ENCODE measurements at regions not wholly inside any gene's neighbourhood (a gene's known extent, or its start where the extent isn't known, plus 50 kb on each side); places are given as distances from the start of the nearest gene placed in this dataset.

GRCh38 chr14:89644641-89645040, 227.6 kb upstream of the FOXN3 start:
- no peaks in the 10 kb centered on the region for H3K9me3 Mint-ChIP-seq
- no peaks in the 10 kb centered on the region for H3K36me3 Mint-ChIP-seq (ENCODE audit: low read depth)
- TF ChIP-seq, protein P1, sequence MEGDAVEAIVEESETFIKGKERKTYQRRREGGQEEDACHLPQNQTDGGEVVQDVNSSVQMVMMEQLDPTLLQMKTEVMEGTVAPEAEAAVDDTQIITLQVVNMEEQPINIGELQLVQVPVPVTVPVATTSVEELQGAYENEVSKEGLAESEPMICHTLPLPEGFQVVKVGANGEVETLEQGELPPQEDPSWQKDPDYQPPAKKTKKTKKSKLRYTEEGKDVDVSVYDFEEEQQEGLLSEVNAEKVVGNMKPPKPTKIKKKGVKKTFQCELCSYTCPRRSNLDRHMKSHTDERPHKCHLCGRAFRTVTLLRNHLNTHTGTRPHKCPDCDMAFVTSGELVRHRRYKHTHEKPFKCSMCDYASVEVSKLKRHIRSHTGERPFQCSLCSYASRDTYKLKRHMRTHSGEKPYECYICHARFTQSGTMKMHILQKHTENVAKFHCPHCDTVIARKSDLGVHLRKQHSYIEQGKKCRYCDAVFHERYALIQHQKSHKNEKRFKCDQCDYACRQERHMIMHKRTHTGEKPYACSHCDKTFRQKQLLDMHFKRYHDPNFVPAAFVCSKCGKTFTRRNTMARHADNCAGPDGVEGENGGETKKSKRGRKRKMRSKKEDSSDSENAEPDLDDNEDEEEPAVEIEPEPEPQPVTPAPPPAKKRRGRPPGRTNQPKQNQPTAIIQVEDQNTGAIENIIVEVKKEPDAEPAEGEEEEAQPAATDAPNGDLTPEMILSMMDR (IDR thresholded peaks at IDR 0.05; ENCODE audit: unreplicated experiment in 3 of 3): no peak
- no peak overlapping the region for H3K4me3 Mint-ChIP-seq
- no peaks in the 10 kb centered on the region for H3K4me1 Mint-ChIP-seq
- no peaks in the 10 kb centered on the region for H3K27me3 Mint-ChIP-seq (ENCODE audit: low read depth)
- no peak overlapping the region for H3K27ac Mint-ChIP-seq

GRCh38 chr14:89641495-89642175, 224.6 kb upstream of the FOXN3 start:
- Mint-ChIP-seq H3K27me3 (ENCODE audit: low read depth) (no peaks in the 10 kb centered on the region), H3K36me3 (ENCODE audit: low read depth) (no peaks in the 10 kb centered on the region), H3K4me3 (no peak overlapping the region), H3K4me1 (no peaks in the 10 kb centered on the region), H3K9me3 (peaks cover 6% of the 10 kb centered on the region), H3K27ac (no peak overlapping the region)
- TF ChIP-seq, protein P1 (IDR thresholded peaks at IDR 0.05; ENCODE audit: unreplicated experiment in 3 of 3): no peak

DNA sequence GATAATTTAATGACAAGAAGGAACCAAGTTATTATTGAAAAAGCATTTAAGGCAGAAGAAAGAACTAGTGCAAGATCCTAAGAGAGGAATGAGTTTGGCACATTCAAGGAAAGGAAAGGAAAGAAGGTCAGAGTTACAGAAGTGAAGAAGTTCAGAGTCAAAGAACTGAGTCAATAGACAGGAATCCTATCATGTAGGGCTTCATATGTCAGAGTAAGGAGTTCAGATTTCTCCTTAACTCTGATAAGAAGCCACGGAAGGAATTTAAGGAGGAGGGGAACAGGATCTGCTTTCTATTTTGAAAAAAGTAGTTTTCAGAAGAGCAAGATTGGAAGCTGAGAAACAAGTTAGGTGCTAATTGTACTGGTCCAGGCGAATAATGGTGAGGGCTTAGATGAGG, 223.1 kb upstream of the FOXN3 start:
- Mint-ChIP-seq H3K4me3 (no peak overlapping the region), H3K4me1 (no peaks in the 10 kb centered on the region), H3K27me3 (ENCODE audit: low read depth) (no peaks in the 10 kb centered on the region), H3K27ac (no peak overlapping the region), H3K9me3 (peaks cover 6% of the 10 kb centered on the region), H3K36me3 (ENCODE audit: low read depth) (no peaks in the 10 kb centered on the region)
- TF ChIP-seq, protein P1 (IDR thresholded peaks at IDR 0.05; ENCODE audit: unreplicated experiment in 3 of 3): no peak

DNA sequence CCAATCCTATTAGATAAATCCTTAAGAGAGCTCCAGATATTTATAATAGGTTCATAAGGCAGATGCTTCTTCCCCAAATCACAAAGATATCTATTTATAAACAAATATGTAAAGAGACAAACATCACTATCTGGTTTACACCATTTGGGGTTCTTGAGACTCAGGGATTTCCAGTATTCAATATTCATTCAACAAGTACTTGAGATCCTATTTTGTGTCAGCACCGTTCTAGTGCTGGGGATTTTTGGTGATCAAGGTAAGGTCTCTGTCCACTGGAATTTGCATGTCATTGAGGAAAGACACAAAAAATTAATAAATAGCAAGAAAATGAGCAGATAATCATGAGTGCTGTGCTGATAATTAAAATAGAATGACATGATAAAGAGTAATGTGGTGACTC, 222.7 kb upstream of the FOXN3 start:
- no peak overlapping the region for H3K27ac Mint-ChIP-seq
- TF ChIP-seq, protein P1 (IDR thresholded peaks at IDR 0.05; ENCODE audit: unreplicated experiment in 3 of 3): no peak
- H3K9me3 Mint-ChIP-seq: peaks cover 6% of the 10 kb centered on the region
- H3K4me3 Mint-ChIP-seq: no peak overlapping the region
- H3K36me3 Mint-ChIP-seq (ENCODE audit: low read depth): no peaks in the 10 kb centered on the region
- H3K4me1 Mint-ChIP-seq: no peaks in the 10 kb centered on the region
- no peaks in the 10 kb centered on the region for H3K27me3 Mint-ChIP-seq (ENCODE audit: low read depth)

DNA sequence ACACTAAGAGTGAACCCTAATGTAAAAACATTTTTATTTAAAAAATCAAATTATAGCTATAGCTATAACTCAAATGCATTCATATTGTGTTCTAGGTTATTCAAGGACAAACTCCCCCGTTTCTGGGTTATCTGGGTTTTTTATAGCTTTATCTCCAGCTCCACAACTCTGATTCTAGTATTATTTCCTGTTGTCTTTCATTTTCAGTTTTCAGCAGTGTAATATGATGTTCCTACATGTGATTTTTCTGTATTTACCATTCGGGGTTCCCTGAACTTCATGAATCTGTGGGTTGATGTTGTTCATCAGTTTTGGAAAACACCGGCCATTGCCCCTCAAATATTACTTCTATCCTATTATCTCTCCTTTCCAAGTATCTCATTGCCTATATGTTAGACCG, 221.9 kb upstream of the FOXN3 start:
- H3K27ac Mint-ChIP-seq: no peak overlapping the region
- H3K36me3 Mint-ChIP-seq (ENCODE audit: low read depth): no peaks in the 10 kb centered on the region
- H3K27me3 Mint-ChIP-seq (ENCODE audit: low read depth): no peaks in the 10 kb centered on the region
- no peaks in the 10 kb centered on the region for H3K4me1 Mint-ChIP-seq
- H3K9me3 Mint-ChIP-seq: peaks cover 6% of the 10 kb centered on the region
- TF ChIP-seq, protein P1 (IDR thresholded peaks at IDR 0.05; ENCODE audit: unreplicated experiment in 3 of 3): no peak
- H3K4me3 Mint-ChIP-seq: no peak overlapping the region

GRCh38 chr14:89637581-89637980, 220.5 kb upstream of the FOXN3 start:
- Mint-ChIP-seq H3K27ac (no peak overlapping the region), H3K4me1 (no peaks in the 10 kb centered on the region), H3K4me3 (no peak overlapping the region), H3K36me3 (ENCODE audit: low read depth) (no peaks in the 10 kb centered on the region), H3K27me3 (ENCODE audit: low read depth) (no peaks in the 10 kb centered on the region), H3K9me3 (peaks cover 6% of the 10 kb centered on the region)
- TF ChIP-seq, protein P1 (IDR thresholded peaks at IDR 0.05; ENCODE audit: unreplicated experiment in 3 of 3): no peak

All from nephron (organoid).